Spleen (tissue), 11 donors: ENCODE measurements at regions not wholly inside any gene's neighbourhood (a gene's known extent, or its start where the extent isn't known, plus 50 kb on each side); places are given as distances from the start of the nearest gene placed in this dataset.

ENCODE experiments used
- DNase-seq: peaks from one replicate; pipeline ENCODE4 v3.0.0-alpha.2; 2020
- H3K27ac ChIP-seq, 8 donors: fragments of 200-600 bp; sonication (generic) in 7 of 8; 1 replicate in 4 of 8; 2 replicates in 4 of 8; pipeline versions ENCODE4 v1.5.0 to v1.8.0; 2016 to 2021; ENCODE audit warnings: inconsistent platforms in 4 of 8, mild to moderate bottlenecking in 4 of 8, moderate library complexity in 1 of 8
- H3K27me3 ChIP-seq, 7 donors: fragments of 200-600 bp; sonication (generic) in 6 of 7; replicated peaks in 1 of 7; 1 replicate in 4 of 7; 2 replicates in 3 of 7; pipeline versions ENCODE4 v1.5.0 to v1.8.0; 2016 to 2021; ENCODE audit warnings: inconsistent platforms in 3 of 7, mild to moderate bottlenecking in 1 of 7
- H3K36me3 ChIP-seq, 6 donors: fragments of 200-600 bp; sonication (generic) in 5 of 6; 1 replicate in 4 of 6; 2 replicates in 2 of 6; pipeline versions ENCODE4 v1.5.0 to v1.8.0; 2016 to 2021; ENCODE audit warnings: inconsistent platforms in 2 of 6
- H3K4me1 ChIP-seq, 6 donors: fragments of 200-600 bp; sonication (generic) in 5 of 6; 1 replicate in 3 of 6; 2 replicates in 3 of 6; pipeline versions ENCODE4 v1.5.0 to v1.8.0; 2016 to 2021; ENCODE audit warnings: inconsistent platforms in 3 of 6
- H3K4me3 ChIP-seq, 8 donors: fragments of 200-600 bp; sonication (generic) in 7 of 8; 1 replicate in 4 of 8; 2 replicates in 4 of 8; pipeline versions ENCODE4 v1.5.0 to v1.8.0; 2016 to 2021; ENCODE audit warnings: inconsistent platforms in 4 of 8, mild to moderate bottlenecking in 4 of 8, moderate library complexity in 2 of 8
- H3K9me3 ChIP-seq, 8 donors: fragments of 200-600 bp; sonication (generic) in 7 of 8; 1 replicate in 4 of 8; 2 replicates in 4 of 8; pipeline versions ENCODE4 v1.5.0 to v1.8.0; 2016 to 2021; ENCODE audit warnings: inconsistent platforms in 4 of 8
- CTCF ChIP-seq, 11 experiments: fragments of 200-600 bp in 7 of 11; fragments of 450-650 bp in 4 of 11; sonication (generic) in 4 of 11; IDR thresholded peaks in 8 of 11; conservative IDR thresholded peaks in 3 of 11; 1 replicate in 7 of 11; 2 replicates in 4 of 11; pipeline versions ENCODE4 v1.4.0 to v1.8.0; 2016 to 2021; ENCODE audit warnings: antibody characterized with exemption in 11 of 11, inconsistent platforms in 4 of 11, mild to moderate bottlenecking in 1 of 11
- POLR2A ChIP-seq, 3 donors: fragments of 450-650 bp; IDR thresholded peaks; one replicate each; pipeline ENCODE4 v1.5.1; 2017; ENCODE audit warnings: antibody characterized with exemption in 3 of 3, mild to moderate bottlenecking in 1 of 3
- POLR2AphosphoS5 ChIP-seq, 3 donors: sonication (generic); formaldehyde crosslinking; IDR thresholded peaks; one replicate each; pipeline ENCODE4 v1.5.1; 2017; ENCODE audit warnings: antibody characterized with exemption in 3 of 3
- WGBS, 5 donors: extraction: QIAGEN DNeasy Blood & Tissue Kit in 3 of 5; methylation state at CpG; one replicate each; pipeline versions ENCODE4 v1.1.5 to v1.1.7; 2013 to 2018; 5-methylcytosine and 5-hydroxymethylcytosine counted together
- intact Hi-C: fragments of 100-400 bp; cut with DNase I; formaldehyde crosslinking; loops from one replicate; pipeline ENCODE4 v1.15.0; 2023; ENCODE audit warnings: low total_unique reads
- donor health status: healthy with polysubstance abuse.
- donor health status: DM: no; HTN: no; CAD: no; lungs with moderate emphysema.
- donor health status: DM: no; HTN: no; CAD: no.
- donor health status: Bipolar disorder and iron deficiency.
- donor health status: healthy.
- donor health status: DM: no; HTN: no; CAD: no.
- donor health status: DM: yes; HTN: yes; CAD: no.

GRCh38 chr13:82900453-82900852, 981.8 kb downstream of the SLITRK1 start:
- H3K27me3 ChIP-seq = no peaks in the 10 kb centered on the region
- H3K36me3 ChIP-seq = no peaks in the 10 kb centered on the region
- no peak overlapping the region for H3K27ac ChIP-seq
- H3K4me1 ChIP-seq = no peaks in the 10 kb centered on the region
- DNase-seq = no peak
- H3K9me3 ChIP-seq = peaks cover 0 to 17% (median 2%) of the 10 kb centered on the region in 8 donors
- intact Hi-C loops = no loop called here
- H3K4me3 ChIP-seq = no peak overlapping the region
- no peak for TF ChIP-seq POLR2A (IDR thresholded peaks at IDR 0.05)

- no peaks in the 10 kb centered on the region for H3K4me1 ChIP-seq
- no peaks in the 10 kb centered on the region for H3K36me3 ChIP-seq
- DNase-seq = no peak
- H3K27ac ChIP-seq = no peak overlapping the region
- peaks cover 0 to 17% (median 2%) of the 10 kb centered on the region in 8 donors for H3K9me3 ChIP-seq
- no peak overlapping the region for H3K4me3 ChIP-seq
- intact Hi-C loops = no loop called here
- TF ChIP-seq CTCF (IDR thresholded peaks at IDR 0.05 in 8 of 11, conservative IDR thresholded peaks at IDR 0.05 in 3 of 11) (no peak), POLR2AphosphoS5 (IDR thresholded peaks at IDR 0.05) (no peak), POLR2A (IDR thresholded peaks at IDR 0.05) (no peak)
- H3K27me3 ChIP-seq = no peaks in the 10 kb centered on the region
- 71 to 93% (median 79%) methylated on average over 3 of the region's 3 CpGs for WGBS, 5 donors
Observed at GRCh38 chr13:82898586-82898985, 983.7 kb downstream of the SLITRK1 start.

- Histone ChIP-seq H3K4me1 (no peaks in the 10 kb centered on the region), H3K4me3 (no peak overlapping the region), H3K27me3 (no peaks in the 10 kb centered on the region), H3K9me3 (peaks cover 0 to 17% (median 1%) of the 10 kb centered on the region in 8 donors), H3K36me3 (no peaks in the 10 kb centered on the region), H3K27ac (no peak overlapping the region)
- 48 to 77% (median 58%) methylated on average over 1 of the region's 1 CpG for WGBS, 5 donors
- DNase-seq = no peak
- no peak for TF ChIP-seq POLR2AphosphoS5 (IDR thresholded peaks at IDR 0.05)
- TF ChIP-seq CTCF (IDR thresholded peaks at IDR 0.05 in 8 of 11, conservative IDR thresholded peaks at IDR 0.05 in 3 of 11) = no peak
- TF ChIP-seq POLR2A (IDR thresholded peaks at IDR 0.05) = no peak
- intact Hi-C loops = no loop called here
Observed at GRCh38 chr13:82879921-82880320, 1002.4 kb downstream of the SLITRK1 start.

GRCh38 chr13:82878536-82878935, 1003.7 kb downstream of the SLITRK1 start:
- DNase-seq = no peak
- intact Hi-C loops = no loop called here
- H3K27ac ChIP-seq = no peak overlapping the region
- no peaks in the 10 kb centered on the region for H3K27me3 ChIP-seq
- H3K9me3 ChIP-seq = peaks cover 0 to 9% (median 0%) of the 10 kb centered on the region in 8 donors
- H3K4me1 ChIP-seq = no peaks in the 10 kb centered on the region
- no peak for TF ChIP-seq POLR2A (IDR thresholded peaks at IDR 0.05)
- no peak for TF ChIP-seq POLR2AphosphoS5 (IDR thresholded peaks at IDR 0.05)
- TF ChIP-seq CTCF (IDR thresholded peaks at IDR 0.05 in 8 of 11, conservative IDR thresholded peaks at IDR 0.05 in 3 of 11) = no peak
- H3K36me3 ChIP-seq = no peaks in the 10 kb centered on the region
- H3K4me3 ChIP-seq = no peak overlapping the region

- Histone ChIP-seq H3K27me3 (no peaks in the 10 kb centered on the region), H3K36me3 (no peaks in the 10 kb centered on the region), H3K27ac (no peak overlapping the region), H3K4me1 (no peaks in the 10 kb centered on the region), H3K4me3 (no peak overlapping the region), H3K9me3 (peaks cover 0 to 5% (median 0%) of the 10 kb centered on the region in 8 donors)
- WGBS, 5 donors = 54 to 74% (median 66%) methylated on average over 2 of the region's 2 CpGs
- DNase-seq = no peak
- no peak for TF ChIP-seq POLR2A (IDR thresholded peaks at IDR 0.05)
- no peak for TF ChIP-seq CTCF (IDR thresholded peaks at IDR 0.05 in 8 of 11, conservative IDR thresholded peaks at IDR 0.05 in 3 of 11)
- no peak for TF ChIP-seq POLR2AphosphoS5 (IDR thresholded peaks at IDR 0.05)
- intact Hi-C loops = no loop called here
Observed at GRCh38 chr13:82867284-82867683, 1015.0 kb downstream of the SLITRK1 start.
